ENCODE measurements at regions not wholly inside any gene's neighbourhood (a gene's known extent, or its start where the extent isn't known, plus 50 kb on each side); places are given as distances from the start of the nearest gene placed in this dataset. TPM values are rescaled to one million over a fixed set of nuclear protein-coding genes. Genes with fewer than 3 reads are reported as not detected.

DNA sequence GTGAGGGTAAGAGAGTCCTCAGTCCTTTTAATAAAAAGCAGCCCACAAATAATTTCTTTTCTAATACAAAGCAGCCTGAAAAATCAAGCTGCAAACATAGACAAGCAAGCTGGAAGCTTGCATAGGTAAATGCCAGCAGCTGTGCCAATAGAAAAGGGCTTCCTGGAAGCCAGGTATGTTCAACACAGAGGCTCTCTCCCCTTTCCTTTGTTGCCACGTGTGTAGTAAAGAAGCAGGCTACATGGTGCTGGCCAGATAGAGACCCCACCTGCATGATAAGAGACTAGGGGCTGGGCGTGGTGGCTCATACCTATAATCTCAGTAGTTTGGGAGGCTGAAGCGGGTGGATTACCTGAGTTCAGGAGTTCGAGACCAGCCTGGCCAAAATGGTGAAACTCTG is 50.1 kb upstream of the ERRFI1 start:
- H2AFZ ChIP-seq (replicated peaks; ENCODE audit: low read length, poor library complexity): no peak overlapping the region
- no peaks in the 10 kb centered on the region for H4K20me1 ChIP-seq (ENCODE audit: insufficient read depth, low read length)
- H3K23ac ChIP-seq (ENCODE audit: low read depth, low read length): no peak overlapping the region
- H3K4me1 ChIP-seq (ENCODE audit: control insufficient read depth, insufficient read depth, low read length): peaks cover 26% of the 10 kb centered on the region
- no peak overlapping the region for H2BK15ac ChIP-seq (ENCODE audit: low read depth, low read length)
- no peaks in the 10 kb centered on the region for H3K79me1 ChIP-seq (ENCODE audit: low read depth in 1 of 2, low read length in 2 of 2)
- H3K9me1 ChIP-seq (ENCODE audit: insufficient read depth, low read length): peaks cover 13% of the 10 kb centered on the region
- H4K5ac ChIP-seq (ENCODE audit: low read depth, low read length): no peak overlapping the region
- peak overlapping the region; percentile 58 for H2BK5ac ChIP-seq (ENCODE audit: low read depth, low read length, poor library complexity, severe bottlenecking)
- intact Hi-C loops (cut with micrococcal nuclease): loop anchor here (5.0 kb wide), 1 partner anchor 34 kb away; no protein-coding TSS in a partner anchor
- ATAC-seq (ENCODE audit: low read depth) (no peak), DNase-seq (no peak)
- H3K4ac ChIP-seq (ENCODE audit: low read depth, low read length): peak overlapping the region; percentile 36; the same call in 1 of the 2 replicates
- no TSS peak for BruUV-seq (replicated peaks)
- no peak overlapping the region for H3K4me2 ChIP-seq (ENCODE audit: low read depth, low read length)
- H2BK20ac ChIP-seq (ENCODE audit: low read depth, low read length): no peak overlapping the region
- dilution Hi-C loops (cut with HindIII; ENCODE audit: low sequenced_read_pairs, unreplicated experiment): no loop called here
- TF ChIP-seq, protein P1, sequence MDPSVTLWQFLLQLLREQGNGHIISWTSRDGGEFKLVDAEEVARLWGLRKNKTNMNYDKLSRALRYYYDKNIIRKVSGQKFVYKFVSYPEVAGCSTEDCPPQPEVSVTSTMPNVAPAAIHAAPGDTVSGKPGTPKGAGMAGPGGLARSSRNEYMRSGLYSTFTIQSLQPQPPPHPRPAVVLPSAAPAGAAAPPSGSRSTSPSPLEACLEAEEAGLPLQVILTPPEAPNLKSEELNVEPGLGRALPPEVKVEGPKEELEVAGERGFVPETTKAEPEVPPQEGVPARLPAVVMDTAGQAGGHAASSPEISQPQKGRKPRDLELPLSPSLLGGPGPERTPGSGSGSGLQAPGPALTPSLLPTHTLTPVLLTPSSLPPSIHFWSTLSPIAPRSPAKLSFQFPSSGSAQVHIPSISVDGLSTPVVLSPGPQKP (IDR thresholded peaks at IDR 0.05; ENCODE audit: borderline replicate concordance, low read depth, low read length): no peak
- TF ChIP-seq FOS (IDR thresholded peaks at IDR 0.05; ENCODE audit: low read depth, low read length): no peak
- TF ChIP-seq CHD1 (IDR thresholded peaks at IDR 0.05; ENCODE audit: low read depth, low read length): no peak
- H4K91ac ChIP-seq (ENCODE audit: insufficient read depth, low read depth, low read length): 0 out of 2 replicates have a peak overlapping the region, but pooled peaks have one; percentile 22
- 100% methylated on average over 1 of the region's 4 CpGs; no CpG with 5 or more reads in 1 of the 2 experiments for WGBS, 2 experiments (ENCODE audit: extremely low coverage in 2 of 2, insufficient read length in 1 of 2)
- H2BK120ac ChIP-seq (ENCODE audit: low read depth, low read length): peak overlapping the region; percentile 11; the same call in 1 of the 2 replicates
- no peak overlapping the region for H2AK9ac ChIP-seq (replicated peaks; ENCODE audit: low read depth, low read length, poor library complexity)
- ChIA-PET CTCF (no interaction called here), POLR2A (ENCODE audit: unreplicated experiment) (no interaction called here)
- H4K8ac ChIP-seq (ENCODE audit: low read depth in 2 of 2, low read length in 2 of 2): peak overlapping the region in 1 of 2 experiments; percentile 26; a peak in 1 of 4 replicates
- no peak overlapping the region for H3K9ac ChIP-seq (ENCODE audit: low read depth, low read length)
- 0 out of 2 replicates have a peak overlapping the region, but pooled peaks have one; percentile 15 for H2AK5ac ChIP-seq (ENCODE audit: low read depth, low read length)
- no peaks in the 10 kb centered on the region for H3K9me3 ChIP-seq (ENCODE audit: control insufficient read depth, insufficient read depth, low read length)
- no peaks in the 10 kb centered on the region for H3K36me3 ChIP-seq (ENCODE audit: control insufficient read depth, insufficient read depth, low read length)
- no peak overlapping the region for H3K27ac ChIP-seq (ENCODE audit: insufficient read depth, low read length)
- H3K14ac ChIP-seq (replicated peaks; ENCODE audit: low read depth, low read length): peak overlapping the region; percentile 55
- H3K18ac ChIP-seq (ENCODE audit: low read depth, low read length): no peak overlapping the region
- no peak overlapping the region for H3K56ac ChIP-seq (ENCODE audit: extremely low read depth, insufficient read depth, low read length)
- in situ Hi-C loops (cut with MboI; ENCODE audit: low sequenced_read_pairs): no loop called here
- no peaks in the 10 kb centered on the region for H3K27me3 ChIP-seq (ENCODE audit: control insufficient read depth, insufficient read depth, low read length)
- H3K4me3 ChIP-seq (ENCODE audit: insufficient read depth, low read depth, low read length): no peak overlapping the region

Small RNAs in the stretch of these regions (microRNA-seq; reads per million reads assigned to microRNA genes)
- gene RNU1-7P (ENCODE audit: insufficient read depth, insufficient read length): not detected

Small RNAs in the stretch of these regions (small RNA-seq; reads per million reads assigned to genes)
- 0 to 2.4 (median 0) reads per million in 5 experiments for gene RNU1-7P
